ENCODE measurements at regions not wholly inside any gene's neighbourhood (a gene's known extent, or its start where the extent isn't known, plus 50 kb on each side); places are given as distances from the start of the nearest gene placed in this dataset.

DNA sequence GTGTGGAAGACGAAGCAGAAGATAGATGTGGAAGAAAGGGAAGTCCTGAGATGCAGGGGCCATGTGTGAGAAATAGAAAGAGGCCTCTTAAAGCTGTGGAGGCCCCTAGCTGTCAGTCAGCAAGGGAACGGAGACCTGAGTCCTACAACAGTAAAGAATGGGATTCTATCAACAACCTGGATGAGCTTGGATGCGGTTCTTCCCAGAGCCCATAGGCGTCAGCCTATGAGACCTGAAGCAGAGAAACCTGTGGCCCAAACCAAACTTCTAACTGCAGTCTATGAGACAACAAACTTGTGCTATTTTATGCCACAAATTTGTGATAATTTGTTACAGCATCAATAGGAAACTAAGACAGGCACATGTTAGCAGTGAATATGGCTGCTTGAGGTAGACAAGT is 583.7 kb downstream of the ADCYAP1 start:
- no peaks in the 10 kb centered on the region for H3K36me3 ChIP-seq (ENCODE audit: control insufficient read depth in 1 of 2, insufficient read depth in 2 of 2, low read length in 2 of 2)
- no peaks in the 10 kb centered on the region for H3K79me2 ChIP-seq (ENCODE audit: control insufficient read depth, insufficient read depth, low read length, poor library complexity)
- H3K27me3 ChIP-seq (ENCODE audit: insufficient read depth, low read length), result no peaks in the 10 kb centered on the region
- H4K91ac ChIP-seq (ENCODE audit: low read depth, low read length), result no peak overlapping the region
- no peak overlapping the region for H3K4ac ChIP-seq (ENCODE audit: low read depth, low read length)
- no peak overlapping the region for H4K12ac ChIP-seq (ENCODE audit: low read depth, low read length)
- H2BK12ac ChIP-seq (ENCODE audit: low read length), result no peak overlapping the region
- no peaks in the 10 kb centered on the region for H3K79me1 ChIP-seq (ENCODE audit: low read length)
- no peak overlapping the region for H4K8ac ChIP-seq (ENCODE audit: low read depth, low read length)
- H3K14ac ChIP-seq (ENCODE audit: low read length), result no peak overlapping the region
- H2BK5ac ChIP-seq (ENCODE audit: low read depth, low read length, poor library complexity), result no peak overlapping the region
- H3K23ac ChIP-seq (ENCODE audit: low read length), result no peak overlapping the region
- H3K4me1 ChIP-seq (ENCODE audit: control insufficient read depth in 1 of 2, insufficient read depth in 2 of 2, low read length in 2 of 2), result no peaks in the 10 kb centered on the region
- no peak overlapping the region for H2BK120ac ChIP-seq (ENCODE audit: insufficient read depth, low read length, poor library complexity)
- no peak overlapping the region for H2AFZ ChIP-seq (ENCODE audit: insufficient read depth, low read length, poor library complexity)
- DNase-seq, result no peak
- no peak overlapping the region for H2AK5ac ChIP-seq (ENCODE audit: low read length)
- no peak overlapping the region for H3K4me2 ChIP-seq (ENCODE audit: low read length)
- WGBS (ENCODE audit: extremely low coverage, insufficient coverage, insufficient read length), result no CpG with 5 or more reads among the region's 4 CpGs
- no peak overlapping the region for H3K18ac ChIP-seq (ENCODE audit: low read length)
- no peak overlapping the region for H3K9ac ChIP-seq (ENCODE audit: low read length)
- H3K27ac ChIP-seq (ENCODE audit: low read depth, low read length), result no peak overlapping the region
- no peak overlapping the region for H3K4me3 ChIP-seq (ENCODE audit: low read depth, low read length)
- H3K9me3 ChIP-seq (ENCODE audit: insufficient read depth, low read depth, low read length), result no peaks in the 10 kb centered on the region

DNA sequence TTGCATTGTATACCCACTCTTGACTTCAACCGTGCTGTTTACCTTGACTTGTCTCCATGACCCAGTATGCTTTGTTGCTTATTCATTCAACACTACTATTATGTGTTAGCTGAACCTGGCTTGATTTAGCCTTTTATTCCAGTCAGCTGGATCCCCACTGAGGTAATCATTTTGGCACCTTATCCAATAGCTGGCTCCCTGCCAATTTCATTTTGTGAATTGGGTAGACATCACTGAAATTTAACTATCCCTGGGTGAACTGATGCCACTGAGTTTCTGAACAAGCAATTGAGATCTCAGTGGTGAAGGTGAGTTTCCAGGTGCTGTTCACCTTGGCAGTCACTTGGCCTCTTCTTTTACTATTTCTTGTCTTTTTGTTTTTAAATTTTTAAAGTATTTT is 584.3 kb downstream of the ADCYAP1 start:
- H3K18ac ChIP-seq (ENCODE audit: low read length), result no peak overlapping the region
- no peaks in the 10 kb centered on the region for H3K36me3 ChIP-seq (ENCODE audit: control insufficient read depth in 1 of 2, insufficient read depth in 2 of 2, low read length in 2 of 2)
- H4K12ac ChIP-seq (ENCODE audit: low read depth, low read length), result no peak overlapping the region
- H2BK120ac ChIP-seq (ENCODE audit: insufficient read depth, low read length, poor library complexity), result no peak overlapping the region
- no peak overlapping the region for H3K9ac ChIP-seq (ENCODE audit: low read length)
- no peaks in the 10 kb centered on the region for H3K4me1 ChIP-seq (ENCODE audit: control insufficient read depth in 1 of 2, insufficient read depth in 2 of 2, low read length in 2 of 2)
- no peak overlapping the region for H3K4me2 ChIP-seq (ENCODE audit: low read length)
- H3K79me2 ChIP-seq (ENCODE audit: control insufficient read depth, insufficient read depth, low read length, poor library complexity), result no peaks in the 10 kb centered on the region
- no peaks in the 10 kb centered on the region for H3K9me3 ChIP-seq (ENCODE audit: insufficient read depth, low read depth, low read length)
- WGBS (ENCODE audit: extremely low coverage, insufficient coverage, insufficient read length), result no CpG with 5 or more reads among the region's 1 CpG
- H3K4ac ChIP-seq (ENCODE audit: low read depth, low read length), result no peak overlapping the region
- no peak overlapping the region for H3K27ac ChIP-seq (ENCODE audit: low read depth, low read length)
- H3K23ac ChIP-seq (ENCODE audit: low read length), result no peak overlapping the region
- no peak overlapping the region for H3K14ac ChIP-seq (ENCODE audit: low read length)
- no peak overlapping the region for H4K91ac ChIP-seq (ENCODE audit: low read depth, low read length)
- H2BK12ac ChIP-seq (ENCODE audit: low read length), result no peak overlapping the region
- no peaks in the 10 kb centered on the region for H3K79me1 ChIP-seq (ENCODE audit: low read length)
- no peak overlapping the region for H2AFZ ChIP-seq (ENCODE audit: insufficient read depth, low read length, poor library complexity)
- H4K8ac ChIP-seq (ENCODE audit: low read depth, low read length), result no peak overlapping the region
- no peak for DNase-seq
- no peak overlapping the region for H3K4me3 ChIP-seq (ENCODE audit: low read depth, low read length)
- no peak overlapping the region for H2BK5ac ChIP-seq (ENCODE audit: low read depth, low read length, poor library complexity)
- no peak overlapping the region for H2AK5ac ChIP-seq (ENCODE audit: low read length)
- H3K27me3 ChIP-seq (ENCODE audit: insufficient read depth, low read length), result no peaks in the 10 kb centered on the region

DNA sequence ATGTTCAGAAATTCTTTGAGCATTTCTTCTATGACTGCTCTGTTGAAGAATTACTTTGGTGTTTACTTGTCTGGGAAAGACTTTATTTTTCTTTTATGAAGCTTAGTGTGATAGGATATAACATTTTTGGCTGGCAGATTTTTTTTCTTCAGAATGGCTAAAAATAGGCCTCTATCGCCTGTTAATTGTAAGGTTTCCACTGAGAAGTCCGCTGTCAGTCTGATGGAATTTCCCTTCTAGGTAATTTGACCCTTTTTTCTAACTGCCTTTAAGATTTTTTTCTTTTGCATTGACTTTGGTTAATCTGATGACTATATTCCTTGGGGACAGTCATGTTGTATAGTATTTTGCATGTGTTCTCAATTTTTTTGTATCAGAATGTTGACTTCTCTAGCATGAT is 590.7 kb downstream of the ADCYAP1 start:
- Histone ChIP-seq H3K4me1 (ENCODE audit: control insufficient read depth in 1 of 2, insufficient read depth in 2 of 2, low read length in 2 of 2) (no peaks in the 10 kb centered on the region), H3K79me1 (ENCODE audit: low read length) (no peaks in the 10 kb centered on the region), H3K27me3 (ENCODE audit: insufficient read depth, low read length) (no peaks in the 10 kb centered on the region), H3K18ac (ENCODE audit: low read length) (no peak overlapping the region), H3K14ac (ENCODE audit: low read length) (no peak overlapping the region), H3K27ac (ENCODE audit: low read depth, low read length) (no peak overlapping the region), H2BK12ac (ENCODE audit: low read length) (no peak overlapping the region), H3K79me2 (ENCODE audit: control insufficient read depth, insufficient read depth, low read length, poor library complexity) (no peaks in the 10 kb centered on the region), H4K12ac (ENCODE audit: low read depth, low read length) (no peak overlapping the region), H3K4ac (ENCODE audit: low read depth, low read length) (no peak overlapping the region), H2AFZ (ENCODE audit: insufficient read depth, low read length, poor library complexity) (no peak overlapping the region), H3K23ac (ENCODE audit: low read length) (no peak overlapping the region), H2BK5ac (ENCODE audit: low read depth, low read length, poor library complexity) (no peak overlapping the region), H2BK120ac (ENCODE audit: insufficient read depth, low read length, poor library complexity) (no peak overlapping the region), H3K4me3 (ENCODE audit: low read depth, low read length) (no peak overlapping the region), H4K91ac (ENCODE audit: low read depth, low read length) (no peak overlapping the region), H3K9ac (ENCODE audit: low read length) (no peak overlapping the region), H3K4me2 (ENCODE audit: low read length) (no peak overlapping the region), H3K9me3 (ENCODE audit: insufficient read depth, low read depth, low read length) (peaks cover 2% of the 10 kb centered on the region), H4K8ac (ENCODE audit: low read depth, low read length) (no peak overlapping the region), H3K36me3 (ENCODE audit: control insufficient read depth in 1 of 2, insufficient read depth in 2 of 2, low read length in 2 of 2) (no peaks in the 10 kb centered on the region), H2AK5ac (ENCODE audit: low read length) (no peak overlapping the region)
- no CpG with 5 or more reads among the region's 2 CpGs for WGBS (ENCODE audit: extremely low coverage, insufficient coverage, insufficient read length)
- no peak for DNase-seq

DNA sequence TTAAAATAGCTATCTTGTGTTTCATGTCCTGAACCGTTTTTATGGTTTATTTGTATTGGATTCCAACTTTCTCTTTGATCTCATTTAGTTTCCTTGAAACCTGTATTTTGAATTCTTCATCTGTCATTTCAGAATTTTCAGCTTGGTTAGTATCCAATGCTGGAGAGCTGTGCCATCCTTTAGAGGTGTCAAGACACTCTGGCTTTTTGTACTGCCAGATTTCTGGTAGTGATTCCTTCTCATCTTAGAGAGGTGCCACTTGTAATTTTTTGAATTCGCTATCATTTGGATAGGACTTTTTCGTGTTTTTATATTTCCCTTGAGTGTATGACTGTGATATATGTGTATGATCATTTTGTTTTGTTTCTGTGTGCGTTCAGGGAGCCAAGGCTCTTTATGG is 591.4 kb downstream of the ADCYAP1 start:
- no CpG with 5 or more reads among the region's 4 CpGs for WGBS (ENCODE audit: extremely low coverage, insufficient coverage, insufficient read length)
- Histone ChIP-seq H3K27me3 (ENCODE audit: insufficient read depth, low read length) (no peaks in the 10 kb centered on the region), H3K4me2 (ENCODE audit: low read length) (no peak overlapping the region), H4K91ac (ENCODE audit: low read depth, low read length) (no peak overlapping the region), H3K79me2 (ENCODE audit: control insufficient read depth, insufficient read depth, low read length, poor library complexity) (no peaks in the 10 kb centered on the region), H4K12ac (ENCODE audit: low read depth, low read length) (no peak overlapping the region), H2BK12ac (ENCODE audit: low read length) (no peak overlapping the region), H3K79me1 (ENCODE audit: low read length) (no peaks in the 10 kb centered on the region), H3K4me3 (ENCODE audit: low read depth, low read length) (no peak overlapping the region), H3K27ac (ENCODE audit: low read depth, low read length) (no peak overlapping the region), H3K9me3 (ENCODE audit: insufficient read depth, low read depth, low read length) (peaks cover 2% of the 10 kb centered on the region), H2BK5ac (ENCODE audit: low read depth, low read length, poor library complexity) (no peak overlapping the region), H3K23ac (ENCODE audit: low read length) (no peak overlapping the region), H2AK5ac (ENCODE audit: low read length) (no peak overlapping the region), H3K4ac (ENCODE audit: low read depth, low read length) (no peak overlapping the region), H3K36me3 (ENCODE audit: control insufficient read depth in 1 of 2, insufficient read depth in 2 of 2, low read length in 2 of 2) (no peaks in the 10 kb centered on the region), H4K8ac (ENCODE audit: low read depth, low read length) (no peak overlapping the region), H3K9ac (ENCODE audit: low read length) (no peak overlapping the region), H3K14ac (ENCODE audit: low read length) (no peak overlapping the region), H3K18ac (ENCODE audit: low read length) (no peak overlapping the region), H2BK120ac (ENCODE audit: insufficient read depth, low read length, poor library complexity) (no peak overlapping the region), H3K4me1 (ENCODE audit: control insufficient read depth in 1 of 2, insufficient read depth in 2 of 2, low read length in 2 of 2) (no peaks in the 10 kb centered on the region), H2AFZ (ENCODE audit: insufficient read depth, low read length, poor library complexity) (no peak overlapping the region)
- DNase-seq, result no peak

Measured in trophoblast cell (in vitro differentiated cells and primary cell).